Heart left ventricle (tissue), 16 donors: ENCODE measurements at regions not wholly inside any gene's neighbourhood (a gene's known extent, or its start where the extent isn't known, plus 50 kb on each side); places are given as distances from the start of the nearest gene placed in this dataset.
A peak's percentile ranks its signal among the peaks of the same experiment; 100 is the strongest.

Experiments used
- ATAC-seq, 4 donors: fragments of 200-7000 bp; cut with Tn5 transposase; one replicate each; pipeline ENCODE4 v1.9.1; 2020 to 2022; ENCODE audit warnings: moderate library complexity in 4 of 4, mild to moderate bottlenecking in 3 of 4, moderate number of reproducible peaks in 1 of 4
- DNase-seq, 5 donors: peaks; one replicate each; pipeline ENCODE4 v3.0.0-alpha.2; 2020
- H3K27ac ChIP-seq, 12 donors: fragments of 200-600 bp; sonication (generic) in 4 of 12; one replicate each; pipeline versions ENCODE4 v1.5.0 to v1.8.0; 2016 to 2022; ENCODE audit warnings: mild to moderate bottlenecking in 2 of 12
- H3K27me3 ChIP-seq, 9 donors: fragments of 200-600 bp; sonication (generic) in 2 of 9; one replicate each; pipeline versions ENCODE4 v1.5.1 to v1.8.0; 2016 to 2022; ENCODE audit warnings: mild to moderate bottlenecking in 3 of 9
- H3K36me3 ChIP-seq, 9 donors: fragments of 200-600 bp; sonication (generic) in 2 of 9; one replicate each; pipeline versions ENCODE4 v1.5.0 to v1.8.0; 2018 to 2022; ENCODE audit warnings: mild to moderate bottlenecking in 2 of 9
- H3K4me1 ChIP-seq, 12 donors: fragments of 200-600 bp; sonication (generic) in 4 of 12; one replicate each; pipeline versions ENCODE4 v1.5.0 to v1.8.0; 2016 to 2022; ENCODE audit warnings: mild to moderate bottlenecking in 3 of 12
- H3K4me3 ChIP-seq, 12 donors: fragments of 200-600 bp; sonication (generic) in 4 of 12; one replicate each; pipeline versions ENCODE4 v1.5.0 to v1.8.0; 2017 to 2022; ENCODE audit warnings: mild to moderate bottlenecking in 9 of 12, moderate library complexity in 4 of 12
- H3K9me3 ChIP-seq, 12 donors: fragments of 200-600 bp; sonication (generic) in 4 of 12; one replicate each; pipeline versions ENCODE4 v1.5.0 to v1.8.0; 2016 to 2022; ENCODE audit warnings: mild to moderate bottlenecking in 1 of 12
- POLR2A ChIP-seq, 2 donors: fragments of 450-650 bp; IDR thresholded peaks; one replicate each; pipeline ENCODE4 v1.6.1; 2017; ENCODE audit warnings: antibody characterized with exemption in 2 of 2, mild to moderate bottlenecking in 2 of 2, moderate library complexity in 2 of 2
- WGBS, 4 donors: extraction: QIAGEN DNeasy Blood & Tissue Kit in 2 of 4; methylation state at CpG; one replicate each; pipeline versions ENCODE4 v1.1.5 to v1.1.7; 2013 to 2018; 5-methylcytosine and 5-hydroxymethylcytosine counted together
- intact Hi-C, 10 donors: fragments of 100-400 bp; cut with DNase I; formaldehyde crosslinking; loops; one replicate each; pipeline versions ENCODE4 v1.11.1 to v1.14.2; 2022
- TF ChIP-seq, protein P1 (sequence below), 12 donors: fragments of 200-600 bp; sonication (generic) in 4 of 12; IDR thresholded peaks; one replicate each; pipeline versions ENCODE4 v1.5.0 to v1.8.0; 2018 to 2022; ENCODE audit warnings: antibody characterized with exemption in 12 of 12, mild to moderate bottlenecking in 5 of 12
- donor health status: ischemic (EF 13 %, LVEDD 7.1; RV severe dilation, severe dysfunction).
- donor health status: healthy with polysubstance abuse.
- donor health status: DM: no; HTN: yes; CAD: no.
- donor health status: DM: no; HTN: no; CAD: no.
- donor health status: ischemic (EF 25% LVEDD 6.9; RV normal size, moderate dysfunction).
- donor health status: ischemic (EF 25% LVEDD 5.7; RV mildly dilated, moderate dysfunction).
- donor health status: healthy.
- donor health status: DM: yes; HTN: yes; CAD: no.
- donor health status: ischemic (EF 35%, LVEDD 5.7; RV mildly dilated, moderate dysfunction).
- donor health status: nonischemic (EF 11% LVEDD 7.7; RV severe dilation, severe dysfunction).
- donor health status: DM: yes; HTN: yes; CAD: no.
- donor health status: PGD.
- donor health status: ischemic (EF 29% LVEDD 5.4; RV normal size, mild dysfunction).
- donor health status: nonischemic (EF 23%, LVEDD 6.1; RV moderate dilation, normal function).

GRCh38 chr4:13955551-13955950, 328.0 kb upstream of the BOD1L1 start:
- no peak for ATAC-seq
- intact Hi-C loops, result no loop called here
- no peak overlapping the region for H3K4me3 ChIP-seq
- no peak for DNase-seq
- no peaks in the 10 kb centered on the region for H3K27me3 ChIP-seq
- TF ChIP-seq, protein P1, sequence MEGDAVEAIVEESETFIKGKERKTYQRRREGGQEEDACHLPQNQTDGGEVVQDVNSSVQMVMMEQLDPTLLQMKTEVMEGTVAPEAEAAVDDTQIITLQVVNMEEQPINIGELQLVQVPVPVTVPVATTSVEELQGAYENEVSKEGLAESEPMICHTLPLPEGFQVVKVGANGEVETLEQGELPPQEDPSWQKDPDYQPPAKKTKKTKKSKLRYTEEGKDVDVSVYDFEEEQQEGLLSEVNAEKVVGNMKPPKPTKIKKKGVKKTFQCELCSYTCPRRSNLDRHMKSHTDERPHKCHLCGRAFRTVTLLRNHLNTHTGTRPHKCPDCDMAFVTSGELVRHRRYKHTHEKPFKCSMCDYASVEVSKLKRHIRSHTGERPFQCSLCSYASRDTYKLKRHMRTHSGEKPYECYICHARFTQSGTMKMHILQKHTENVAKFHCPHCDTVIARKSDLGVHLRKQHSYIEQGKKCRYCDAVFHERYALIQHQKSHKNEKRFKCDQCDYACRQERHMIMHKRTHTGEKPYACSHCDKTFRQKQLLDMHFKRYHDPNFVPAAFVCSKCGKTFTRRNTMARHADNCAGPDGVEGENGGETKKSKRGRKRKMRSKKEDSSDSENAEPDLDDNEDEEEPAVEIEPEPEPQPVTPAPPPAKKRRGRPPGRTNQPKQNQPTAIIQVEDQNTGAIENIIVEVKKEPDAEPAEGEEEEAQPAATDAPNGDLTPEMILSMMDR (IDR thresholded peaks at IDR 0.05), result no peak
- H3K4me1 ChIP-seq, result no peaks in the 10 kb centered on the region
- H3K36me3 ChIP-seq, result no peaks in the 10 kb centered on the region
- WGBS, 4 donors, result 92 to 96% (median 95%) methylated on average over 7 of the region's 7 CpGs
- no peaks in the 10 kb centered on the region for H3K9me3 ChIP-seq
- no peak overlapping the region for H3K27ac ChIP-seq

DNA sequence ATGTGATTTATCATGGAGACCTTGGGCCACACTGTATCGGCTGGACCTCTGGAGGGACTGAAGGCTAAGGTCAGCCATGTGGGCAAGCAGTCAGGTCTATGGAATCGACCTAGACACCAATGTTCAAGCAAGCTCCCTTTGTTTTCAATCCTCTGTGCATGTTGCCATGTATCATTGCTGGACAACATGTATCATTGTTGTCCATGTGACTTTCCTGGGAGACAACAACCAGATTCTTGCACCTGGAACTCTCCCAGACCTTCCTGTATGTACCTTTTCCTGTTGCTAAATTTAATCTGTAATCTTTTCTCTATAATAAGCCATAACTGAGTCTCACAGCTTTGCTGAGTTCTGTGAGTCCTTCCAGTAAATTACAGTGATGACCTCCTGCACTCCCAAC, 329.4 kb upstream of the BOD1L1 start:
- WGBS, 4 donors, result 60 to 83% (median 75%) methylated on average over 2 of the region's 2 CpGs
- Histone ChIP-seq H3K27me3 (no peaks in the 10 kb centered on the region), H3K36me3 (no peaks in the 10 kb centered on the region), H3K9me3 (peaks cover 0 to 2% (median 0%) of the 10 kb centered on the region in 12 donors), H3K27ac (no peak overlapping the region), H3K4me3 (no peak overlapping the region), H3K4me1 (no peaks in the 10 kb centered on the region)
- TF ChIP-seq POLR2A (IDR thresholded peaks at IDR 0.05), result no peak
- TF ChIP-seq, protein P1 (IDR thresholded peaks at IDR 0.05), result no peak
- intact Hi-C loops, result no loop called here
- ATAC-seq, result peak in 1 of 4 donors; percentile 29
- DNase-seq, result no peak

- DNase-seq (no peak), ATAC-seq (no peak)
- no peak for TF ChIP-seq POLR2A (IDR thresholded peaks at IDR 0.05)
- TF ChIP-seq, protein P1 (IDR thresholded peaks at IDR 0.05), result no peak
- Histone ChIP-seq H3K27ac (no peak overlapping the region), H3K4me1 (no peaks in the 10 kb centered on the region), H3K36me3 (no peaks in the 10 kb centered on the region), H3K4me3 (no peak overlapping the region), H3K9me3 (peaks cover 0 to 5% (median 0%) of the 10 kb centered on the region in 12 donors), H3K27me3 (no peaks in the 10 kb centered on the region)
- intact Hi-C loops, result no loop called here
- WGBS, 4 donors, result 77 to 81% (median 78%) methylated on average over 5 of the region's 5 CpGs
Observed at GRCh38 chr4:13957871-13958270, 330.3 kb upstream of the BOD1L1 start.

- H3K4me1 ChIP-seq, result peaks cover 0 to 7% (median 0%) of the 10 kb centered on the region in 12 donors
- no peak overlapping the region for H3K4me3 ChIP-seq
- no peak overlapping the region for H3K27ac ChIP-seq
- H3K27me3 ChIP-seq, result no peaks in the 10 kb centered on the region
- WGBS, 4 donors, result 48 to 58% (median 52%) methylated on average over 2 of the region's 2 CpGs
- no peak for ATAC-seq
- intact Hi-C loops, result no loop called here
- H3K9me3 ChIP-seq, result peaks cover 0 to 5% (median 0%) of the 10 kb centered on the region in 12 donors
- DNase-seq, result no peak
- H3K36me3 ChIP-seq, result no peaks in the 10 kb centered on the region
- TF ChIP-seq, protein P1 (IDR thresholded peaks at IDR 0.05), result no peak
- TF ChIP-seq POLR2A (IDR thresholded peaks at IDR 0.05), result no peak
Observed at GRCh38 chr4:13963601-13964000, 336.1 kb upstream of the BOD1L1 start.
